ENCODE measurements at regions not wholly inside any gene's neighbourhood (a gene's known extent, or its start where the extent isn't known, plus 50 kb on each side); places are given as distances from the start of the nearest gene placed in this dataset.

DNA sequence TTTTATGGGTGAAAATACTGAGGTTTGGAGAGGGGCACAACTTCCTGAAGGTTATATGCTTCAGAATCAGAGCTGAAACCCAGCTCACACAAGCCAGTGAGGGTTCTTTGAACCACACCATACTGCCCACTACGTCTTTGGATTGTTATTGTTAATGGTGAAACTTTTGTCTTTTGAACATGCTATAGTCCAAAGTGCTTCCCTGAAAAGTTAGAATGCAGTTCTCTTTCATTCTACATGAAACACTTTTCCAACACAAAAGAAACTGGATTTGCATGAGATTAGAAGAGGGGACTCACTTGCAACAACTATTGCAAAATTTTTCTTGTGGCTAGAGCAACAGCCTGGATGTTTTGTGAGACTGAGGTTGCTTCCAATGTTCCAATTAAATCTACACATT is 473.6 kb downstream of the SOX2 start:
- Histone ChIP-seq H3K9me3 (ENCODE audit: control insufficient read depth, insufficient read depth, low read depth, low read length) (no peaks in the 10 kb centered on the region), H3K27ac (ENCODE audit: low read length) (no peak overlapping the region), H3K4me1 (ENCODE audit: control insufficient read depth, insufficient read depth, low read length) (no peaks in the 10 kb centered on the region), H3K27me3 (ENCODE audit: control insufficient read depth, insufficient read depth, low read length) (no peaks in the 10 kb centered on the region), H3K36me3 (ENCODE audit: control insufficient read depth, insufficient read depth, low read length) (no peaks in the 10 kb centered on the region; the same call in 1 of the 2 replicates), H3K4me3 (ENCODE audit: low read depth in 2 of 2, low read length in 2 of 2) (no peak overlapping the region)
- no peak for ATAC-seq
- TF ChIP-seq, protein P1, sequence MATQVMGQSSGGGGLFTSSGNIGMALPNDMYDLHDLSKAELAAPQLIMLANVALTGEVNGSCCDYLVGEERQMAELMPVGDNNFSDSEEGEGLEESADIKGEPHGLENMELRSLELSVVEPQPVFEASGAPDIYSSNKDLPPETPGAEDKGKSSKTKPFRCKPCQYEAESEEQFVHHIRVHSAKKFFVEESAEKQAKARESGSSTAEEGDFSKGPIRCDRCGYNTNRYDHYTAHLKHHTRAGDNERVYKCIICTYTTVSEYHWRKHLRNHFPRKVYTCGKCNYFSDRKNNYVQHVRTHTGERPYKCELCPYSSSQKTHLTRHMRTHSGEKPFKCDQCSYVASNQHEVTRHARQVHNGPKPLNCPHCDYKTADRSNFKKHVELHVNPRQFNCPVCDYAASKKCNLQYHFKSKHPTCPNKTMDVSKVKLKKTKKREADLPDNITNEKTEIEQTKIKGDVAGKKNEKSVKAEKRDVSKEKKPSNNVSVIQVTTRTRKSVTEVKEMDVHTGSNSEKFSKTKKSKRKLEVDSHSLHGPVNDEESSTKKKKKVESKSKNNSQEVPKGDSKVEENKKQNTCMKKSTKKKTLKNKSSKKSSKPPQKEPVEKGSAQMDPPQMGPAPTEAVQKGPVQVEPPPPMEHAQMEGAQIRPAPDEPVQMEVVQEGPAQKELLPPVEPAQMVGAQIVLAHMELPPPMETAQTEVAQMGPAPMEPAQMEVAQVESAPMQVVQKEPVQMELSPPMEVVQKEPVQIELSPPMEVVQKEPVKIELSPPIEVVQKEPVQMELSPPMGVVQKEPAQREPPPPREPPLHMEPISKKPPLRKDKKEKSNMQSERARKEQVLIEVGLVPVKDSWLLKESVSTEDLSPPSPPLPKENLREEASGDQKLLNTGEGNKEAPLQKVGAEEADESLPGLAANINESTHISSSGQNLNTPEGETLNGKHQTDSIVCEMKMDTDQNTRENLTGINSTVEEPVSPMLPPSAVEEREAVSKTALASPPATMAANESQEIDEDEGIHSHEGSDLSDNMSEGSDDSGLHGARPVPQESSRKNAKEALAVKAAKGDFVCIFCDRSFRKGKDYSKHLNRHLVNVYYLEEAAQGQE (IDR thresholded peaks at IDR 0.05; ENCODE audit: insufficient read depth in 1 of 2, low read depth in 2 of 2, low read length in 1 of 2): no peak
- CTCF ChIA-PET: no interaction called here
- in situ Hi-C loops (cut with HindIII; ENCODE audit: low pct_unique_long_range_greater_than_20kb, low sequenced_read_pairs): no loop called here
- intact Hi-C loops (cut with micrococcal nuclease; ENCODE audit: unreplicated experiment): no loop called here
- no TSS peak for BruUV-seq (replicated peaks)
- no peak for DNase-seq (ENCODE audit: low read depth, low spot score)
- POLR2A ChIA-PET: no interaction called here

- H3K36me3 ChIP-seq (ENCODE audit: control insufficient read depth, insufficient read depth, low read length): no peaks in the 10 kb centered on the region
- H3K4me3 ChIP-seq (ENCODE audit: low read depth in 2 of 2, low read length in 2 of 2): no peak overlapping the region
- H3K9me3 ChIP-seq (ENCODE audit: control insufficient read depth, insufficient read depth, low read depth, low read length): no peaks in the 10 kb centered on the region
- no TSS peak for BruUV-seq (replicated peaks)
- ChIA-PET CTCF (no interaction called here), POLR2A (no interaction called here)
- intact Hi-C loops (cut with micrococcal nuclease; ENCODE audit: unreplicated experiment): no loop called here
- DNase-seq (ENCODE audit: low read depth, low spot score): no peak
- in situ Hi-C loops (cut with HindIII; ENCODE audit: low pct_unique_long_range_greater_than_20kb, low sequenced_read_pairs): no loop called here
- TF ChIP-seq, protein P1 (IDR thresholded peaks at IDR 0.05; ENCODE audit: insufficient read depth in 1 of 2, low read depth in 2 of 2, low read length in 1 of 2): no peak
- TF ChIP-seq, protein P2, sequence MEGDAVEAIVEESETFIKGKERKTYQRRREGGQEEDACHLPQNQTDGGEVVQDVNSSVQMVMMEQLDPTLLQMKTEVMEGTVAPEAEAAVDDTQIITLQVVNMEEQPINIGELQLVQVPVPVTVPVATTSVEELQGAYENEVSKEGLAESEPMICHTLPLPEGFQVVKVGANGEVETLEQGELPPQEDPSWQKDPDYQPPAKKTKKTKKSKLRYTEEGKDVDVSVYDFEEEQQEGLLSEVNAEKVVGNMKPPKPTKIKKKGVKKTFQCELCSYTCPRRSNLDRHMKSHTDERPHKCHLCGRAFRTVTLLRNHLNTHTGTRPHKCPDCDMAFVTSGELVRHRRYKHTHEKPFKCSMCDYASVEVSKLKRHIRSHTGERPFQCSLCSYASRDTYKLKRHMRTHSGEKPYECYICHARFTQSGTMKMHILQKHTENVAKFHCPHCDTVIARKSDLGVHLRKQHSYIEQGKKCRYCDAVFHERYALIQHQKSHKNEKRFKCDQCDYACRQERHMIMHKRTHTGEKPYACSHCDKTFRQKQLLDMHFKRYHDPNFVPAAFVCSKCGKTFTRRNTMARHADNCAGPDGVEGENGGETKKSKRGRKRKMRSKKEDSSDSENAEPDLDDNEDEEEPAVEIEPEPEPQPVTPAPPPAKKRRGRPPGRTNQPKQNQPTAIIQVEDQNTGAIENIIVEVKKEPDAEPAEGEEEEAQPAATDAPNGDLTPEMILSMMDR (IDR thresholded peaks at IDR 0.05): no peak
- TF ChIP-seq TCF7L2 (IDR thresholded peaks at IDR 0.05; ENCODE audit: low read depth, low read length) (no peak), POLR2AphosphoS5 (IDR thresholded peaks at IDR 0.05; ENCODE audit: low read depth, low read length) (no peak), SIN3A (IDR thresholded peaks at IDR 0.05; ENCODE audit: borderline replicate concordance, insufficient read depth, low read depth, low read length) (no peak)
- no peaks in the 10 kb centered on the region for H3K4me1 ChIP-seq (ENCODE audit: control insufficient read depth, insufficient read depth, low read length)
- H3K27ac ChIP-seq (ENCODE audit: low read length): no peak overlapping the region
- no peak for ATAC-seq
- no peaks in the 10 kb centered on the region for H3K27me3 ChIP-seq (ENCODE audit: control insufficient read depth, insufficient read depth, low read length)
These were observed 478.3 kb downstream of the SOX2 start for GRCh38 chr3:182190056-182190455.

All from Panc1 (cell line).